ENCODE measurements at regions not wholly inside any gene's neighbourhood (a gene's known extent, or its start where the extent isn't known, plus 50 kb on each side); places are given as distances from the start of the nearest gene placed in this dataset.
"Not testable (repeated sequence)": the region's sequence is repeated elsewhere in the genome, so short reads cannot be mapped to it uniquely, and the experiment has no call there.

DNA sequence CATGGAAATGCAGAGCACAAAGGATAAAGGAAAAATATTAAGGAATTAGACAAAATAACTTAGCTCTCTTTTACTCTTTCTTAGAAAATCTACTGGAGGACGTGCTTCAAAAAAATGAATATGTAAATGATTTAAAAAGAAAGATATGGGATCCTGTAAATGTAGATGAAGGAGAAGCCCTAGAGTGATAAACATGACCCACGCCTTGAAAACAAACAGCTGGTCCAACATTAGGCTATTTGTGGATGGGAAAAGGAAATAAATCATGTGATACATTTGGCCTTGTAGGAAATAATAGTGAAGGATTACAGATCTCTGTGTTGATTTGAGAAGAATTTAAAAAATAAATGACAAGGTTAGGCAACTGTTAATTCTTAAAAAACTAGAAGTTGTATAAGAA is 492.1 kb upstream of the SLC39A10 start:
- DNase-seq (ENCODE audit: low spot score): no peak

DNA sequence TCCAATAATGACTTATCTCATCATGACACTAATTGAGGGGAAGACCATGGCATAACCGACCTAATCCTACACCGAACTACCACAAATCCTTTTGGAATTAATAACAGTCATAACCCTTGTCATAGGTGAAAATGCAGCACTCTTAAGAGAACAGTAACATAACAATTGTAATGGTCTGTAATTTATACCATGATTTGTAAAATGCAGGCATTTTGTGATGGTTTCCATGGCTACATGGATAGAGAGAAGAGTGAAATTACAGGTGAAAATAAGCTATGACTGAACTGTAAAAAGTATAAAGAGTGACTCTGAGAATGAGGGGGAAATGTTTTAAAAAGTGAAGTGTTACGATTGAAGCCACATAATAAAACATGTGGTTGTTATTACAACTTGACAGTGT is 494.1 kb upstream of the SLC39A10 start:
- DNase-seq (ENCODE audit: low spot score): no peak

DNA sequence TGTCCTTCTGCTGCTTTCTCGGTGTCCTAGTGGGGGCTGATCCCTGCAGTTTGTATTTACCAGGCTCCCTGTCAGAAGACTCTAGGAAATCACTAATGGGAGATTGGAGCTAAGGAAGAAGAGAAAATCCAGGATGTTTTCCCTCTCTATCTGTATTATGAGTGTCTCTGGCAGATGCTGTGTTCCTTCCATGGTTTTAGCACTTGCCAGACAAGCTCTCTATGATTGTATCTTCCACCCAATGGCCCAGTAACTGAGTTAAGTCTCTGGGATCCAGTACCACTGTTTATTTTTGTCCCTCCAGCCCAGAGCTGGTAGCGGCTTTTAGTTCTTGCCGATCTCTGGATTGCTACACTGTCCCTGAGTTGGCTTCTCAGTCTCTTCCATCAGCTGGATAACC is 494.8 kb upstream of the SLC39A10 start:
- no peak for DNase-seq (ENCODE audit: low spot score)

DNA sequence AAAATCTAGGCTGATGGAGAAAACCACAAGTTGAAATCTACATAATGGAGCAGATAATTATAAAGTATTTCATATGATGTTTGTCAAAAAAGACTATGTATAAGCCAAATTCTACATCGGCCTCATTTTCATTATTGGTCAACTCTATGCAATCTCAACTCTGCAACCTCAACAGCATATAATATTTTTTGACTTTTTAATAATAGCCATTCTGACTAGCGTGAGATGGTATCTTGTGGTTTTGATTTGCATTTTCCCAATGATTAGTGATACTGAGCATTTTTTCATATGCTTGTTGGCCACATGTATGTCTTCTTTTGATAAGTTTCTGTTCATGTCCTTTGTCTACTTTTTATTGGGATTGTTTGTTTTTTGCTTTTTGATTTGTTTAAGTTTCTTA is 496.1 kb upstream of the SLC39A10 start:
- DNase-seq (ENCODE audit: low spot score): no peak

DNA sequence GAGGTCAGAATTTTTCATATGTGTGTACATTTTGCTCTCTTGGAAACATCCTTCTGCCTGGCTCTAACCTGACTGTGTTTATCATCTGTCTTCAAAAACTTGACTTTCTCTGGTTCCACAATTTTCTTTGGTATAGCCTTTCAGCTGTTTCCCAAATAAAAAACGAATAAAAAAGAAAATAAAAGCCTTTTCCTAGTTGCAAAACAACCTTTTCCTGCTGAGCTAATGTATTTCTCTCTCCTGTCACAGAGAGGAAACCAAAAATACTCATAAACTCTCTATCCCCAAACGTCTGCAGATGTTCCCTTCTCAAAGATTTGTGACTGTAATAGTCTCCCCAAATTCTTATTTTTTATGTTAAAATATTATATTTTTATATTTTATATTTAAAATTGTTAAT is 505.3 kb upstream of the SLC39A10 start:
- DNase-seq (ENCODE audit: low spot score): no peak

DNA sequence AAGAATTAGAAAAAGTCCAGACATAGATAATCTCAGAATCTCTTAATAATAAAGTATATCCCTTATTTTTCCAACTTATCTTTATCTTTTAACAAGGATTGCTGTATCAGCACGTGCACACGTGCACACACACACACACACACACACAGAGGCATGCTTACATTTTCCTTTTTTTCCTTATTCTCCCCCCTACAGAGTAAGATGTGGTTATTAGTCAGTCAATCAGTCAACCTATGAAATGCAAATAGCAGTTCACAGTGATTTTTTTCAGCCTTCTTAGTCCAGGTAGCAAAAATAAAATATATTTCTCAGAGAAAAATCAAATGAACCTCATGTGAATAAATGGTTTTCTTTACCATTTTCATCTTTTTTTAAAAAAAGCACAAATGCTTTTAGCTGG is 506.2 kb upstream of the SLC39A10 start:
- DNase-seq (ENCODE audit: low spot score): no peak

DNA sequence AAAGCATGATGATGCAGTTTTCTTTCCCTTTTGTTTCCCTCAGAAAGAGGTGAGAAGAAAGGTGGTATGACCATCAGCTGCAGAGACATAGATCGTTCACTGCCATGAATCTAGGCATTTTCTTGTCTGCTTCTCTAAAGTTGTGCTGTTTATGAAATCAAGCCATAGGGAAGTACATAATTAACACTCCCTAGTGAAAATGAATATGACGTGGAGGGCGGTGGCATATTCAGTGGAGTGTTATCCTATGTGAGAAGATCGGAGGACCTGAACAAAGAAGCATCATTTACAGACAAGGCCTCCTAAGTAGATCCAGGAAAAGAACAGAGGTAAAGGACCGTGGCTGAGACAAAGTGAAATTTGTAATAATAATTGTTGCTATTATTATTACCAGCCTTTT is 509.0 kb upstream of the SLC39A10 start:
- no peak for DNase-seq (ENCODE audit: low spot score)

DNA sequence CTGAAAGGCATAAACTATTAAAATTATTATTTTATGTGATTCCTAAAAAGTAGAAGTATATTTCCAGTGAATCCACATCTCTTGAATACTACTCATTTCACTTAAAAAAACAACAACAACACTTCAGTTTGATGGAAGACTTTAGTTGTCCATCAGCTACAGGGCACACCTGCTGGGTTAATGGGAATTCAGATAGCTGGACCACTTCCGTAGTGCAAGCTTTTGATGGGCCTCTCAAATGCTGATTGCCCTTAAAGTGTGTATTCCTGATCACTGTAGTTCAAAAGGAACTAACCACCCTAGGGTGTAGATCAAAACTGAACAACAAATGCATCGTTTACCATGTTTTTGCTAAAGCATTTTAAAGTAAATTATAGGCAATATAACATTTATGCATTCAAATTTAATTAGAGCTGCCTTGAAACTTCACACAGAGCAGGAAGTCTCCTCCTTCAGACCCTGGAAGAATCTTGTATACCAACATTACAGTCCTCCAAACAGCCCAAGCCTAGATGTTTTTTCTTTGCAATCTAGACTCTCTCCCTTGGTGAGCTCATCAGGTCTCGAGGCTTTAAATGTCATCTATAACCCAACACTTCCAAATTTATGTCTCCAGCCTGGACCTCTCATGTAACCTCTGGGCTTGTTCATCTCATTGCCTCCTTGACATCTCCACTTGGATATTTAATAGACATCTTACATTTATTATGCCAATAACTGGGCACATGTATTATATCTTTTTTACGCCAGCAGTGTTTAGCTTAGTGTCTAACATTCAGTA is 510.1 kb upstream of the SLC39A10 start:
- DNase-seq (ENCODE audit: low spot score): no peak

DNA sequence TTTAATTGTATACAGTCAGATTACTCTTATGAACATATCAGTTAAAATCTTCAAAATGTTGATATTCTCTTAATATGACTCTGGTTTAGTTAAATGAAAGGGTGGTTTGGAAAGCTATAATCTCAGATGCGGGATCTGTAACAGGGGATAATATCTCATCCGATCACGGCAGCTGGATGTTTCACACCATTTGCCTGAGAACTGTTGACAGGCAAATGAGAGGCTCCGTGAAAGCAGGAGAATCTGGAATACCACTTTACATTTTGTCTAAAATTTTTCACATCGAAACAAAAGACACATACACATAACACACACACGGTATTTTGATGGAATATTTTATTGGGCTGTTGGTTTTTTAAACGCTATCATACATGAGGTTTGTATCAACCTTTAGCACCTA is 518.6 kb upstream of the SLC39A10 start:
- DNase-seq (ENCODE audit: low spot score): no peak

DNA sequence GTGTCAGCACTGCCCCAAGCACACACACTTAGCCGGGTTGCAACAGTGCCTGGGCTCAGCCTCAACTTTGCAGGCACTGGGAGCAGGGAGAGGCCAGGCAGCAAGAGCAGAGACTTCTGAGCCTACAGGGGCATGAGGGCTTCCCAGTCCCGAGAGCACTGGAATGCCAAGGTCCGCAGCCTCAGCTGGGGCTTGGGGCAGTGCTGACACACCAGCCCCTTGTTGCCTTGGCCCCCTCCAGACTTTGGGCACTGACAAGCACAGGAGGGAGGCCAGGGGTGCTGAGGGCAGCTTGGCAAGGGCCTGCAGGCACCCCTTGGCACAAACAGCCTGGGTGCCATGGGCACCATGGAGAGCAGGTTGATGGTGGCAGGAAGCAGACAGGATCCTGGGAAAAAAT is 531.1 kb upstream of the SLC39A10 start:
- DNase-seq (ENCODE audit: low spot score): not testable (repeated sequence)

DNA sequence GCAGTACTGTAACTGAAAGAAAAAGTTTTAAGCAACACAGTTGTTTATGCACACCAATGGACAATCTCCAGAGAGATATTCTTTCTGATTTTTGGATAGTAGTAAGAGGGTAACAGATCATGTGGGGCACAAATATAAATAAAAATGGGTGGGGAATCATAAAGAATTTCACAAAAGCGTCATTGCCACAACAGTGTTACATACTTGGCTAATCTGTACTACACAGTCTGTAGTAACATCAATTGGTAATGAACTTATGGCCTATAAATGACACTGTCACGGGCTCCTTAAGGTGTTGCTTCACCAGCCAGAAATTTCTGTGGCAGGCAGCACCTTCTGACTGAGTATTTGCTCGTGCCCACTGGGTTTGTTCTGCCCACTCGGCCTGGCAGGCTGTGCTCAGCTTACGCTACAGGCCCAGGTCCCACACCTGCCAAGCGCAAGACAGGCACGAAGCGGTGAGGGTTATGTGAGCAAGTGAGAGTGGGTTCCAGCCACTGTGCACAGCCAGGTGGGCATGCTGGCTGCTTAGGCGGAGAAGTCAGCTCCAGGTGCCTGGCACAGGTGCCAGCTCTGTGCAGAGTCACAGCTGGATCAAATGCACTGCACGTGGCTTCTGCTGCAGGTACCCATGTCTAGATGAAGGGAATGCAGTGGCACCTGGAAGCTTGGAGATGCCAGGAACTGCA is 532.5 kb upstream of the SLC39A10 start:
- DNase-seq (ENCODE audit: low spot score): no peak

DNA sequence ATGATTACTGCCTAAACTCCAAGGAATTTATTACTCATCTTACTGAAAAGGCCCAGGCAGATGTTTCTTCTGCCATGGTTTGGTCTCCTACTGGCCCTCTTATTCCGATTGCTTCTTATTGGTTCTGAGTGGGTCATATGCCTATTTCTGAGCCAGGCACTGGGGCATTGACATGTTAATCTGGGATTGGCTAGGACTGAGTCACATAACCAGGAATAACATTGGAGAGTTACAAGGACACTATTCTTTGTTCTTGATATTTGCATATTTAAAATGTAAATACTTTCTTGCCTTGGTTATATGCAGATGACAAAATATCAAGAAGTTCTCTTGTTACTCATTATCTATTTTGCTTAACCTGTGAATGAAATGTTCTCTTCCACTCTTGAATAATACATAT is 534.4 kb upstream of the SLC39A10 start:
- no peak for DNase-seq (ENCODE audit: low spot score)

DNA sequence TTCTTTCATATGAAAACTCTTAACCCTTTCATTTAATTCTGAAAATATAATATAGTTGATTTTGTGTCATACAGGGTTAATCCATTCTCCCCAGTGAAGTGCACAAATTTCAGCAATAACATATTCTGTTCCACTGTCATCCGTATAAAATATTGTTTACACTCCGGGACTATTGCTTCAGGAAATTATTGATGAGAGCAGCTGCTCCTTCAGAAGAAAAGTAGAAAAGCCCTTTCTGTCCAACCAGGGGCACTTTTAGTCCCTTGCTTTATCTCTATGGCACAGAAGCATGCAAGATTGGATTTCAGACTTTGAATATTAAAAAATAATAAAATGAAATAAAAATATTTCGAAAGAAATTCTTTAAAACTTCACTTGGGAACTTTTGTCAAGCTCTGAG is 535.7 kb upstream of the SLC39A10 start:
- no peak for DNase-seq (ENCODE audit: low spot score)

DNA sequence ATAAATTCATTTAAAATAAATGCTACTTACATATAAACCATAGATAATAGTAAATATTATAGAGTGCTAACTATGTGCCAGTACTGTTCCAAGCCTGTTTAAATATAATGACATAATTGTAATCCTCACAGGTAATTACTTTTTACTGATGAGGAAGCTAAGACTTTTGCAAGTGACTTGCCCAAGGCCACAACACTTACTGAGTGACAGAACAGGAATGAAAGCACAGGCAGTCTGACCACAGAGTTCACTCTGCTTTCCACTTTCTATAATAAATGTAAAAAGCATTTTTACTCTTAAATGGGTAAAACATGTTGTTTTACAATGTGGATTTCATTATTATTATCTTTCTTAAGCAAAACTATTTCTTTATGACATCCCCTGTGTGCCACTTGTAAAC is 537.8 kb upstream of the SLC39A10 start:
- DNase-seq (ENCODE audit: low spot score): no peak

DNA sequence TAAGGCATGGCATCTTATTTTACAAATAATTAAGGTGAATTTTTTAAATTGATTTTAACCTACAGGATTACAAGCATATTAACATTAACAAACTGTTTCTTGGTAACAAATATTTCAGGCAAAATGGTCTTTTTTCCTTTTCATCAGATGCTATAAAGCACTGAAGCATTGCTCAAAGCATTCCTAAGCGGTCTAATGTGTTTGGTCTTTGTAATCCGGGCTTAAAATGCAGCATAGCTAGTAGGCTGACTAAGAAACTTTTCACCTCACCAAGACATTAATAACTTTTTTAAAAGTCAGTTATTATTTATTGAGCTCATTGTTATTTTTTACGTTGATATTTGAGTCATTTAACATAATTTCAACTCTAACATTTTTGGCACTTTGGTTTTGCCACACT is 538.8 kb upstream of the SLC39A10 start:
- no peak for DNase-seq (ENCODE audit: low spot score)

DNA sequence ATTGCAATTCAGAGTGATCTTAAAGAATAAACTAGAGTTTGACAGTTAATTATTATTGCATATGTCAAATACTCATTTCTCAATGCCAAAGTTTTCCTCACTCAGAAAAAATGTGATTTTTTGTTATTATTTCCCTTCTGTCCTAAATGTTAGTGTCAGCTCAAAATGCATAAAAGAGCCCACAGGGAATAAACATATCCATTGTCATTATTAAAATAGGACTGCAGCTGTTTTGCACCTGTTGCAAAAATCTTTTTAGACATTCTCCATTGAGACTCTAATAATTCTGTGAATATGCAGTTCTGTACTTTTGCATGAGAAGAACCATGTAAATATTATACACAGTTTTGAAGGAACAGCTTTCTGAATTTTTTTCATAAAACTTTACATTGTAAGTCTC is 540.0 kb upstream of the SLC39A10 start:
- DNase-seq (ENCODE audit: low spot score): no peak

DNA sequence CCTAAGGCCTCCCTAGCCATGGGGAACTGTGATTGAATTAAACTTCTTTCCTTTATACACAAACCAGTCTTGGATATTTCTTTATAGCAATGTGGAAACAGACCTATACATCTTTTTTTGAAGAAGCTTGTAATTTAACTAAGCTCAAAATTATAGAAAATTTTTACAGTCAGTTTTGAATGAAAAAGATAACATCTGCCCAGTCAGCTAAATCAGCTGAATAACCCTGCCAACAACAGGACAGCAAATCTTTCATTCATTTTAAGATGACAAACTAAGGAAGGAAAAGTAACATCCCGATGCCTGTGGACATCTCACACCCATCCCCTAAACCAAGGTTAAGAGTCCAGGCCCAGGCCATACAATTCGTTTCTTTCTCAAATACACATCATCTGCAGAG is 541.3 kb upstream of the SLC39A10 start:
- no peak for DNase-seq (ENCODE audit: low spot score)

DNA sequence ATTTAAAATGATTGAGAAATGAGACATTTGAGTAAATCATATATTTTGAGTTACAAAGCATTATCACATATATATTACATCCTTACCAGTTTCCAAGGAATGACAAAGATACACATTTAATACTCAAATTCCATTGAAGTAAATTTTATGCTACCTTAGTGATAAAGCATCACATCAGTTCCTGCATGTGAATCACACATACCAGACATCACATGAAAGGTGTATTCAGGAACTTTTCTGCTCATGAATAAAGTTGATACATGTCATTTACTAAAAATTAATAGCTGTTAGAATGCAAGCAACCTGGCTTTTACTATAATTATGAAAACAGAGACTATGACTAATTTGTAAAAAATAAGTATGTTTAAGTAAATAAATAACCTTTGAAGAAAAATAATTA is 548.8 kb upstream of the SLC39A10 start:
- no peak for DNase-seq (ENCODE audit: low spot score)

DNA sequence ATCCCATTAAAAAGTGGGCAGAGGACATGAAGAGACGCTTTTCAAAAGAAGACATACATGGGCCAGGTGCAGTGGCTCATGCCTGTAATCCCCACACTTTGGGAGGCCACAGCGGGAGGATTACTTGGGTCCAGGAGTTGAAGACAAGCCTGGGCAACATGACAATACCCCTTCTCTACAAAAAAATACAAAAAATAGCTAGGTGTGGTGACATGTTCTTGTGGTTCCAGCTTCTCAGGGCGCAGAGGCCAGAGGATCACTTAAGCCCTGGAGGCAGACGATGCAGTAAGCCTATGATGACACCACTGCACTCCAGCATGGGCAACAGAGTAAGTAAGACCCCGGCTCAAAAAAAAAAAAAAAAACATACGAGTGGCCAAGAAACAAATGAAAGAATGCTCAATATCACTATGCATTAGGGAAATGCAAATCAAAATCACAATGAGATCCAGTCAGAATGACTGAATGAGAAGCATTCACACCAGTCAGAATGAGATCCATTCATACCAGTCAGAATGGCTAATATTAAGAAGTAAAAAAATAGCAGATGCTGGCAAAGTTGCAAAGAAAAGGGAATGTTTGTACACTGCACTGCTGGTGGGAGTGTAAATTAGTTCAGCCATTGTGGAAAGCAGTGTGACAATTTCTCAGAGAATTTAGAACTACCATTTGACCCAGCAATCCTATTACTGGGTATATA is 550.2 kb upstream of the SLC39A10 start:
- no peak for DNase-seq (ENCODE audit: low spot score)

DNA sequence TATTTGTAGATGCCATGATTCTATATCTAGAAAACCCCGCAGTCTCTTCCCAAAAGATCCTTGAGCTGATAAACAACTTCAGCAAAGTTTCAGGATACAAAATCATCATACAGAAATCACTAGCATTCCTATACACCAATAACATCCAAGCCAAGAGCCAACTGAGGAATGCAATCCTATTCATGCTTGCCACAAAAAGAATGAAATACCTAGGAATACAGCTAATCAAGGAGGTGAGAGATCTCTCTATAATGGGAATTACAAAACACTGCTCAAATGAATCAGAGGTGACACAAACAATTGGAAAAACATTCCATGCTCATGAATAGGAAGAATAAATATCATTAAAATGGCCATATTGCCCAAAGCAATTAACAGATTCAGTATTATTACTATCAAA is 551.4 kb upstream of the SLC39A10 start:
- no peak for DNase-seq (ENCODE audit: low spot score)

DNA sequence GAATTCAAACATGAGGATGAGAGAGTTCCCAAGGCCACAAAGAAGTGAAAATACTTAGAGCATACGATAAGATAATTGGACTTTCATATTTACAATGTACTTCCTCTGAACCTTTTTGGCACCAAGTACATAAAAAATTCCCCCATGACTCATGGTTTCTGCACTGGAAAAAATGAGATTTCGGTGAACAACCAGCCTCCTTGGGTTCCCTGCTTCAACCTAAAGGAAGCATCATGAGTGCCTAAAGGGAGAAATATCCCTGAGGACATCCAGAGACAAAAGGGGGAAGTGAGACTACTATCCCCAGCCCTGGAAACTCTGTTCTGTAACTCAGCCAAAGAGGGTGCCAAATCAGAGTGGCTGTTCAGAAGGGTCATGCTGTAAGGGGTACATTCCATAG is 562.7 kb upstream of the SLC39A10 start:
- DNase-seq (ENCODE audit: low spot score): no peak

DNA sequence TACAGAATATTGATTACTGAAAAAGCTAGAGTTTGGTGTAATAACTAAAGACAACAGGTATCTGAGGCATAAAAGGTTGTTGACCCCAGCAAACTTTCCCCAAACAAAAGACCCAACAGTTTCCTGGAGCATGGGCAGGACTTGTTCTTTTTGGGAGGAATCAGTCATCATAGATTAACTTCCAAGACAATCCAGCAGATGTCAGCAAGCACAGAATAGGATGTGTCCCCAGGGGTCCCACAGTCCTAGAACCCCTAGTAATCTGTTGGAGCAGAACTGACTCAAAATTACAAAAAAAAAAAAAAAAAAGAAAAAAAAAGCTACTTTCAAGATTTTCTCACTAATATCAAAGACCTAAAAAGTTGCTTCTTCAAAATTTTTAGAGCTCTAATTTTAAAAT is 564.7 kb upstream of the SLC39A10 start:
- DNase-seq (ENCODE audit: low spot score): no peak

DNA sequence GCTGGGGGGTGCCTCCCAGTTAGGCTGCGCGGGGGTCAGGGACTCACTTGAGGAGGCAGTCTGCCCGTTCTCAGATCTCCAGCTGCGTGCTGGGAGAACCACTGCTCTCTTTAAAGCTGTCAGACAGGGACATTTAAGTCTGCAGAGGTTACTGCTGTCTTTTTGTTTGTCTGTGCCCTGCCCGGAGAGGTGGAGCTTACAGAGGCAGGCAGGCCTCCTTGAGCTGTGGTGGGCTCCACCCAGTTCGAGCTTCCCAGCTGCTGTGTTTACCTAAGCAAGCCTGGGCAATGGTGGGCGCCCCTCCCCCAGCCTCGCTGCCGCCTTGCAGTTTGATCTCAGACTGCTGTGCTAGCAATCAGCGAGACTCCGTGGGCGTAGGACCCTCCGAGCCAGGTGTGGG is 584.2 kb upstream of the SLC39A10 start:
- DNase-seq (ENCODE audit: low spot score): not testable (repeated sequence)
